ENCODE measurements at regions not wholly inside any gene's neighbourhood (a gene's known extent, or its start where the extent isn't known, plus 50 kb on each side); places are given as distances from the start of the nearest gene placed in this dataset.

- TF ChIP-seq CEBPB (IDR thresholded peaks at IDR 0.05; ENCODE audit: low read depth, low read length) (no peak), CTCF (conservative IDR thresholded peaks at IDR 0.05; ENCODE audit: low read depth, low read length) (no peak), POLR2A (IDR thresholded peaks at IDR 0.05; ENCODE audit: low read depth, low read length) (no peak), MAZ (IDR thresholded peaks at IDR 0.05; ENCODE audit: borderline replicate concordance, low read depth, low read length) (no peak), SMC3 (IDR thresholded peaks at IDR 0.05; ENCODE audit: low read depth, low read length) (no peak), MAFK (IDR thresholded peaks at IDR 0.05; ENCODE audit: low read depth, low read length) (no peak), RFX5 (IDR thresholded peaks at IDR 0.05; ENCODE audit: low read depth, low read length) (no peak), CHD1 (IDR thresholded peaks at IDR 0.05; ENCODE audit: low read depth, low read length) (no peak), RAD21 (IDR thresholded peaks at IDR 0.05; ENCODE audit: low read length) (no peak), MXI1 (IDR thresholded peaks at IDR 0.05; ENCODE audit: borderline replicate concordance, low read depth, low read length) (no peak), USF2 (IDR thresholded peaks at IDR 0.05; ENCODE audit: low read depth, low read length) (no peak)
Measured at GRCh38 chr13:79770056-79770455, 289.1 kb downstream of the NDFIP2 start.

Measured in IMR-90 (cell line).